Spleen (tissue), 7 donors: ENCODE measurements at regions not wholly inside any gene's neighbourhood (a gene's known extent, or its start where the extent isn't known, plus 50 kb on each side); places are given as distances from the start of the nearest gene placed in this dataset.

Source experiments
- POLR2A ChIP-seq, 3 donors: fragments of 450-650 bp; IDR thresholded peaks; one replicate each; pipeline ENCODE4 v1.5.1; 2017; ENCODE audit warnings: antibody characterized with exemption in 3 of 3, mild to moderate bottlenecking in 1 of 3
- POLR2AphosphoS5 ChIP-seq, 3 donors: sonication (generic); formaldehyde crosslinking; IDR thresholded peaks; one replicate each; pipeline ENCODE4 v1.5.1; 2017; ENCODE audit warnings: antibody characterized with exemption in 3 of 3
- TF ChIP-seq, protein P1 (sequence below), 11 experiments: fragments of 200-600 bp in 7 of 11; fragments of 450-650 bp in 4 of 11; sonication (generic) in 4 of 11; IDR thresholded peaks in 8 of 11; conservative IDR thresholded peaks in 3 of 11; 1 replicate in 7 of 11; 2 replicates in 4 of 11; pipeline versions ENCODE4 v1.4.0 to v1.8.0; 2016 to 2021; ENCODE audit warnings: antibody characterized with exemption in 11 of 11, inconsistent platforms in 4 of 11, mild to moderate bottlenecking in 1 of 11
- donor health status: DM: no; HTN: no; CAD: no; lungs with moderate emphysema.
- donor health status: DM: no; HTN: no; CAD: no.
- donor health status: DM: no; HTN: no; CAD: no.

DNA sequence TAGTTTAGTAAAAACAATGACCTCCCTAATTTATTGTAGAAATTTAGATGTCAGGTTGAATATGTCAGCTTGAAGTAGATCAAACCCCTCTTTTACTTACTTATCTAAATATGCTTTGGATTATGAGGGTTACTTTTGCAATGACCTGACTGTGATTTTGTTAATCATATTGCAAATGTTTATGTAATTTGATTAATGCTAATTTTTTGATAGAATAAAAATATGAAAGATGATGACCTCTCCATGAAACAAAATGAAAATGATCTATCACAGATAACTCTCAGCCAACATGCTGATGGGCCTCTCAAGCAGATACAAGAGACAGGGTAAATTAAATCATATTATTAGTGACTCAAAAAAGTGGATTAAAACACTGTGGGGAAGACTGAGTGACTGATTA lies 131.0 kb downstream of the CEP57L1 start:
- TF ChIP-seq, protein P1, sequence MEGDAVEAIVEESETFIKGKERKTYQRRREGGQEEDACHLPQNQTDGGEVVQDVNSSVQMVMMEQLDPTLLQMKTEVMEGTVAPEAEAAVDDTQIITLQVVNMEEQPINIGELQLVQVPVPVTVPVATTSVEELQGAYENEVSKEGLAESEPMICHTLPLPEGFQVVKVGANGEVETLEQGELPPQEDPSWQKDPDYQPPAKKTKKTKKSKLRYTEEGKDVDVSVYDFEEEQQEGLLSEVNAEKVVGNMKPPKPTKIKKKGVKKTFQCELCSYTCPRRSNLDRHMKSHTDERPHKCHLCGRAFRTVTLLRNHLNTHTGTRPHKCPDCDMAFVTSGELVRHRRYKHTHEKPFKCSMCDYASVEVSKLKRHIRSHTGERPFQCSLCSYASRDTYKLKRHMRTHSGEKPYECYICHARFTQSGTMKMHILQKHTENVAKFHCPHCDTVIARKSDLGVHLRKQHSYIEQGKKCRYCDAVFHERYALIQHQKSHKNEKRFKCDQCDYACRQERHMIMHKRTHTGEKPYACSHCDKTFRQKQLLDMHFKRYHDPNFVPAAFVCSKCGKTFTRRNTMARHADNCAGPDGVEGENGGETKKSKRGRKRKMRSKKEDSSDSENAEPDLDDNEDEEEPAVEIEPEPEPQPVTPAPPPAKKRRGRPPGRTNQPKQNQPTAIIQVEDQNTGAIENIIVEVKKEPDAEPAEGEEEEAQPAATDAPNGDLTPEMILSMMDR (IDR thresholded peaks at IDR 0.05 in 8 of 11, conservative IDR thresholded peaks at IDR 0.05 in 3 of 11), result no peak
- TF ChIP-seq POLR2A (IDR thresholded peaks at IDR 0.05), result no peak
- no peak for TF ChIP-seq POLR2AphosphoS5 (IDR thresholded peaks at IDR 0.05)
